ENCODE measurements at regions not wholly inside any gene's neighbourhood (a gene's known extent, or its start where the extent isn't known, plus 50 kb on each side); places are given as distances from the start of the nearest gene placed in this dataset.

- H3K27ac ChIP-seq = no peak overlapping the region
- no peak for TF ChIP-seq POLR2A (IDR thresholded peaks at IDR 0.05)
- TF ChIP-seq, protein P1, sequence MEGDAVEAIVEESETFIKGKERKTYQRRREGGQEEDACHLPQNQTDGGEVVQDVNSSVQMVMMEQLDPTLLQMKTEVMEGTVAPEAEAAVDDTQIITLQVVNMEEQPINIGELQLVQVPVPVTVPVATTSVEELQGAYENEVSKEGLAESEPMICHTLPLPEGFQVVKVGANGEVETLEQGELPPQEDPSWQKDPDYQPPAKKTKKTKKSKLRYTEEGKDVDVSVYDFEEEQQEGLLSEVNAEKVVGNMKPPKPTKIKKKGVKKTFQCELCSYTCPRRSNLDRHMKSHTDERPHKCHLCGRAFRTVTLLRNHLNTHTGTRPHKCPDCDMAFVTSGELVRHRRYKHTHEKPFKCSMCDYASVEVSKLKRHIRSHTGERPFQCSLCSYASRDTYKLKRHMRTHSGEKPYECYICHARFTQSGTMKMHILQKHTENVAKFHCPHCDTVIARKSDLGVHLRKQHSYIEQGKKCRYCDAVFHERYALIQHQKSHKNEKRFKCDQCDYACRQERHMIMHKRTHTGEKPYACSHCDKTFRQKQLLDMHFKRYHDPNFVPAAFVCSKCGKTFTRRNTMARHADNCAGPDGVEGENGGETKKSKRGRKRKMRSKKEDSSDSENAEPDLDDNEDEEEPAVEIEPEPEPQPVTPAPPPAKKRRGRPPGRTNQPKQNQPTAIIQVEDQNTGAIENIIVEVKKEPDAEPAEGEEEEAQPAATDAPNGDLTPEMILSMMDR (IDR thresholded peaks at IDR 0.05 in 4 of 5, conservative IDR thresholded peaks at IDR 0.05 in 1 of 5) = no peak
- H3K9me3 ChIP-seq = no peaks in the 10 kb centered on the region
- no peak for DNase-seq
- H3K27me3 ChIP-seq = no peaks in the 10 kb centered on the region
- H3K4me3 ChIP-seq = no peak overlapping the region
- no peaks in the 10 kb centered on the region for H3K4me1 ChIP-seq
- in situ Hi-C loops (cut with MboI; ENCODE audit: low sequenced_read_pairs in 4 of 4) (no loop called here), intact Hi-C loops (cut with DNase I; ENCODE audit: low total_unique reads) (no loop called here)
- no peak for ATAC-seq
- no peaks in the 10 kb centered on the region for H3K36me3 ChIP-seq
These were observed 307.1 kb upstream of the HSF2 start for GRCh38 chr6:122092366-122092765.

- Histone ChIP-seq H3K9me3 (no peaks in the 10 kb centered on the region), H3K4me1 (no peaks in the 10 kb centered on the region), H3K36me3 (no peaks in the 10 kb centered on the region), H3K4me3 (no peak overlapping the region), H3K27ac (no peak overlapping the region), H3K27me3 (no peaks in the 10 kb centered on the region)
- ATAC-seq (no peak), DNase-seq (no peak)
- intact Hi-C loops (cut with DNase I; ENCODE audit: low total_unique reads) (no loop called here), in situ Hi-C loops (cut with MboI; ENCODE audit: low sequenced_read_pairs in 4 of 4) (no loop called here)
- no peak for TF ChIP-seq POLR2A (IDR thresholded peaks at IDR 0.05)
- TF ChIP-seq, protein P1 (IDR thresholded peaks at IDR 0.05 in 4 of 5, conservative IDR thresholded peaks at IDR 0.05 in 1 of 5) = no peak
These were observed 301.2 kb upstream of the HSF2 start for GRCh38 chr6:122098201-122098678.

DNA sequence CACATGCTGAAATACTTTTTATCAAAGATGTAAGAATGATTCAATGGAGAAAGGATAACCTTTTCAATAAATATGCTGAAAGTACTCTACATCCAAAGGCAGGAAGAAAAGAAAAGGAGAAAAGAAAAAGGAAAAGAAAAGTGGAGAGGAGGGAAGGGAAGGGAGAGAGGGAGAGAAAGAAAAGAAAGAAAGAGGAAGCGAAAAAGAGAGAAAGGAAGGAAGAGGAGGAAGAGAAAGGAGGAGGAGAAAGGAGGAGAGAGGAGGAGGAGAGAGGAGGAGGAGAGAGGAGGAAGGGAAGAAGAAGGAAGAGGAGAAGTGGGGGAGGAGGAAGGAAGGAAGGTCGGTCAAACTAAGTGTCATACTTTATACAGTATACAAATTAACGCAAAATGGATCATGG is 297.4 kb upstream of the HSF2 start:
- intact Hi-C loops (cut with DNase I; ENCODE audit: low total_unique reads) (no loop called here), in situ Hi-C loops (cut with MboI; ENCODE audit: low sequenced_read_pairs in 4 of 4) (no loop called here)
- Histone ChIP-seq H3K9me3 (no peaks in the 10 kb centered on the region), H3K27ac (no peak overlapping the region), H3K4me1 (peaks cover 5% of the 10 kb centered on the region in 2 donors), H3K27me3 (no peaks in the 10 kb centered on the region), H3K36me3 (no peaks in the 10 kb centered on the region), H3K4me3 (no peak overlapping the region)
- TF ChIP-seq, protein P1 (IDR thresholded peaks at IDR 0.05 in 4 of 5, conservative IDR thresholded peaks at IDR 0.05 in 1 of 5) = no peak
- TF ChIP-seq POLR2A (IDR thresholded peaks at IDR 0.05) = no peak
- DNase-seq = no peak
- no peak for ATAC-seq

DNA sequence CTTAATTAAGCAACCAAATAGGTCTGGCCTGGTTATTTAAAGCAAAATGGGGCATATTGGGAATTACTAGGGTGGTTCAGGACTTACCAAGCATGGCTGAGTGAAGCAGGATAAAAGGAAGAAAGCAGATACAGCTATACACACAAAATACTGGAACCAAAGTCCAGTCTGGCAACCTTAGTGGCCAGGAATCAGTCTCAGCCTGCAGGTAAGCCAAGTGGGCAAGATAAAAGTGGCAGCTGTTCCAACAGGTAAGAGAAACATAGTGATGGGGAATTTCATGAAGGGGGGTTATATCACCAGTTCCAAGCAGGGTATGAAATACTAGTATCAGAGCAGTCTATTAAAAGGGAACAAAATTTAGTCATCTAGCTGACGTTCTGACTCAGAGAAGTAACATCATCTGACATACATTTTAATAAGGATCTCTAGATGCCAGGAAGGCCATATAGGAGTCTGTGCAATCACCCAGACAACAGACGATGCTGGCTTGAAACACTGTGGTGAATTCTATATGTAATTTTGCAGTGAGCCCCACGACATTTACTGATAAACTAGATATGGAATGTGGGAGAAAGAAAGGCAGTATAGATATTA is 292.1 kb upstream of the HSF2 start:
- H3K9me3 ChIP-seq = no peaks in the 10 kb centered on the region
- in situ Hi-C loops (cut with MboI; ENCODE audit: low sequenced_read_pairs in 4 of 4) (no loop called here), intact Hi-C loops (cut with DNase I; ENCODE audit: low total_unique reads) (no loop called here)
- peaks cover 5 to 13% of the 10 kb centered on the region in 2 donors for H3K4me1 ChIP-seq
- H3K36me3 ChIP-seq = no peaks in the 10 kb centered on the region
- no peak for DNase-seq
- no peak for TF ChIP-seq POLR2A (IDR thresholded peaks at IDR 0.05)
- TF ChIP-seq, protein P1 (IDR thresholded peaks at IDR 0.05 in 4 of 5, conservative IDR thresholded peaks at IDR 0.05 in 1 of 5) = no peak
- H3K4me3 ChIP-seq = no peak overlapping the region
- no peak overlapping the region for H3K27ac ChIP-seq
- H3K27me3 ChIP-seq = no peaks in the 10 kb centered on the region
- ATAC-seq = no peak

DNA sequence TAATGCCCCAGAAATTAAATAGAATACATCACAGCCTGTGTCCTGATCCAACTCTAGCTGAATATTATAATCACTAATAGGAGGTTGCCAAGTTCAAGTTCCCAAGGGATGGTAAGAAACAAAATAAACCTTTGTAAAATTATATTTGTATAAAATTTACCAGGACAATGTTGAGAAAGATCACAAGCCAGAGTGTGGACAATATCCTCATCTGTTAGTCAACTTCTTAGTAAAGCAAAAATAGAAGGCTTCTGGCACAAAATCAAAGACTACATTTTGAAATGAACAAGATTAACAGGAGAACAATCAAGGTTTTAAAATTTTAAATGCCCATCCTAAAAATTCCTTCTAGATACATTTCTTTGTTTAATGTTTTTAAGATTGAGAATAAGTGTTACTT is 290.4 kb upstream of the HSF2 start:
- TF ChIP-seq, protein P1 (IDR thresholded peaks at IDR 0.05 in 4 of 5, conservative IDR thresholded peaks at IDR 0.05 in 1 of 5) = no peak
- no peak for TF ChIP-seq POLR2A (IDR thresholded peaks at IDR 0.05)
- in situ Hi-C loops (cut with MboI; ENCODE audit: low sequenced_read_pairs in 4 of 4) (no loop called here), intact Hi-C loops (cut with DNase I; ENCODE audit: low total_unique reads) (no loop called here)
- peak in 1 of 2 donors; percentile 42 for ATAC-seq
- H3K27ac ChIP-seq = no peak overlapping the region
- H3K9me3 ChIP-seq = no peaks in the 10 kb centered on the region
- no peaks in the 10 kb centered on the region for H3K27me3 ChIP-seq
- no peak overlapping the region for H3K4me3 ChIP-seq
- H3K4me1 ChIP-seq = peaks cover 5 to 13% of the 10 kb centered on the region in 2 donors
- DNase-seq = no peak
- H3K36me3 ChIP-seq = no peaks in the 10 kb centered on the region
